NCI-H524 (cell line): ENCODE measurements at regions not wholly inside any gene's neighbourhood (a gene's known extent, or its start where the extent isn't known, plus 50 kb on each side); places are given as distances from the start of the nearest gene placed in this dataset.
"Not testable (repeated sequence)": the region's sequence is repeated elsewhere in the genome, so short reads cannot be mapped to it uniquely, and the experiment has no call there.

Source experiments
- DNase-seq, 2 experiments: peaks; one replicate each; lab custom pipeline; 2025; lab: John Stamatoyannopoulos, UW

DNA sequence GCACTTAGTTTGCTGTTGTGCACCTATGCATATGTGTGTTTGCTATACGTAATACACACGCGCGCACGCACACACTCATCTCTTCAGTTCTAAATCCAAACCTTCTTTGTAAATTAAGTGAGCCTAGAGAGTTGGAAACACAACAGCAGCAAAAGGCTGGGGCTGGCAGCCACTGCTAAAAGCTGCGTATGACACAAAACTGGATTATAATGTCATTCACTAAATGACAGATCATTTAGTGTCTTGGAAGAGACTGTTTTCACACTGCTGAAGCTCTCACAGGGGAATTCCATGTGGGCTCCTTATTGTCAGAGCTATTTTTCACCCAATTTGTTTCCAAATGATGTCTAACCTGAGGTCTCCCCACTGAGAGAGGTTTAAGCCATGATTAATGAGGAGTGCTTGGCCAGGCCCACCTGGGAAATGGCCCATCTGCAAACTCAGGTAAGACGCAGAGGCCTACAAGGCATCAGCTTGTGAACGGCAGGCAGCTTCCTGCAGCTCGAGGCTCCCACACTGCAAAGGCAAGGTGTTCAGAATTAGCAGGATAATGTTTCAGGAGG, 94.2 kb downstream of the OLIG3 start:
- DNase-seq = peak; percentile 52 to 76

DNA sequence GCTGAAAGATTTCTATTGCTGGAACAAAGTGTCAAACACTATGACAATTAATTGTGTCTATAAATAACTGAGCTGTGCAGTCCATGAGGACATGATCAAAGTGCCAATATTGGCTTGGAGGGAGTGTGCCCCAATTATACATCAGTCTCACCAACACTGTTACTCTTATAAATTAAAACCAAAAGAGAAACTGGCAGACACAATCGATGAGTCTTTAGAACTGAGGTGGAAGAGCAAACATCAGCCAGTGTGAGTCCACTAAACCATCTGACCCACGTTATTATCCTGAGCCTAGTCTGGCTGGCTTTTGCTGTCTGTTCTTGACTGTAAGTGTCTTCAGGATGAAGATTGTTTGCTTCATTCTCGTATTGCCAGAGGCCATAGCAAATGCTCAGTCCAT, 98.9 kb downstream of the OLIG3 start:
- DNase-seq = no peak

DNA sequence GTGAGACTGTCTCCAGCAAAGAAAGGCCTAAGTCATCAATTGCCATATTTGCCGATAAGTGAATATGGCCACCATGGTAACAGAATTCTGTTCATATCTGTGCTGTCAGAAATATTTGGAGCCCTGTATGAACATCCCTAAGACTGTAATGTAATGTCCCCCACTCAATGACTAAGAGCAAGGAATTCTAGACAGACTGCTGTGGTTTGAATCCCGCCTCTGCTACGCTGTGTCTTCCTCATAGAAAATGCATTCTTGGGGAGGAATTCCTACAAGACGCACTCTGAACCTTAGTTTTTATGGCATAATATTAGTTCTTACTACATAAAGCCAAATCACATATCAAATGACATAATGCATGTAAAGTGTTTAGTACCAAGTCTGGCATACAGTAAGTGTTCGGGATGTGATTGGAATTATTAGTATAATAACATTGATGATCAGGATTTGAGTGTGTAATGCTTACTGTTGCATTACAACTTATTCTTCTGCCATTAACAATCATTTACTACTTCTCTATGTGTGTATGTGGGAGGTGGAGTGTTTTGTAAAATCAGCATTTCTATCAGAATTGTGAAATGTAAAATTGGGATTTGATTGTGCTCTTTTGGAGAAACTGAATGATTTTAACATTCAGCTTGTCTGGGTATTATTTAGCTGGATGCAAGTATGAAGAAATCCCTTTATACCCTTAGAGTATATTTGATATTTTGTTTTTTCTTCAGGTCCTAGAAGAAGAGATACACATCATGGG, 103.0 kb downstream of the OLIG3 start:
- DNase-seq = no peak

DNA sequence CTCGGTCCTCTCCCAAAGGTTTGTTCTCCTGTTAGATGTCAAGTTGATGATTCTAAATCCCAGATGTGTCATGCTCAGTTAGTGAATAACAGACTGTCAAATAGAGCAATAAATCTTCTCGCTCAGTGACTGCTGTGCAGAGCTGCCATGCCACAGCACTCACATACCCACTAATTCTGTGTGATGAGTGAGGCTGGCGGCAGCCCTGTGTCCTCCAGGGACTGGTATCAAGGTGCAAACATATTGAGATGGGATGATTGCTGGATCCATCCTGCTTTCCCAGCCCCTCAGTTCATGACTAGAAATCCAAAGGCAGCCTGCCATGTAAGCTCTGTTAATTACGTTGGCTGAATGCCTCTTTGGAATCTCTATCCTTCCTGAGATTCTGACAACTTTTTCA, 103.9 kb downstream of the OLIG3 start:
- no peak for DNase-seq

DNA sequence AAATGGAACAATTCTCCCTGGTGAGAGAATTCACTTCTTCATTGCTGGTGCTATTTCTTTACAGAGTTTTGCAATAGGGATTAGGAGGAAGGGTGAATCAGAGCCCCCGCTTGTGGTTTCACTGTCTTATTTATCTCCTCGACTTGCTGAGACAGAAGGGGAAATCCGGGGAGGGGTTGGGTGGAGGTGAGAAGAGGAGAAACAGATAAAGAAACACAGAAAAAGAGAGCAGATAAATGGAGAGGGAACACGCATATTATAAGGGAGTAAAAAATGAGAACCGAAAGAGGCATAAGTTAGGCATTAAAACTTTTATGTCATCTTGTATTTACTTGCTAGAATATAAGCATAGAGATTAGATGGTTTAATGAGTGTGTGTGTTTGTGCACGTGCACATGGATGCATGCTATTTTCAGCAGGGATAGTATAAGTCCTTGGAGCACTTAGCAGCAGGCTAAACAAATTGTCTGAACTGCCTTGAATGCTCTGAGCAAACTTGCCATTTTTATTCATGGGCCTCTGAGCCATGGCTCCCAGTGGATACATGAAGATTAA, 105.0 kb downstream of the OLIG3 start:
- no peak for DNase-seq

DNA sequence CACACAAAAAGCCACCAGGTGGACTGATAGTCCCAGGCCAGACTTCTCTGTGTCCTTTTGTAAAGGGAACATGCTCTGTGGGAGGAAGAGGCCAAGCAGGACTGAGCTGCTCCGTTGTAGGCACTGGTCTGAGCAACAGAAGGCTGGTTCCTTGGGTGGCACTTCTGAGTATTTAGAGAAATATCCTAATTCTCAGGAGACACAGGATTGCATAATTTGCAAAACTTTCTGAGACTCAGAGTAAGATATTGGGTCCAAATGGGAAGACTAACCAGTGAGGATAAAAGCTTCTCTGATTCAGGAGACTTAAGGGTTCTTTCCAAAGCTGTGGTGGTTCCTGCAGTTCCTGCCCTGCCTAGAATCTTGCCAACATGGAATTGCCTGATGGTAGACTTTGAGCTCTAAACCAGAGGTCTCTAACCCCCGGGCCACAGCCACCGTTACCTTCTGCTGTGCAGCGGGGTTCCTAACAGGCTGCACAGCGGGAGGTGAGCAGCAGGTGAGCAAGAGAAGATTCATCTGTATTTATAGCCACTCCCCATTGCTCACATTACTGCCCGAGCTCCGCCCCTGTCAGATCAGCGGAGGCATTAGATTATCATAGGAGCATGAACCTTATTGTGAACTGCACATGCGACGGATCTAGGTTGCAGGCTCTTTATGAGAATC, 107.0 kb downstream of the OLIG3 start:
- DNase-seq = no peak

DNA sequence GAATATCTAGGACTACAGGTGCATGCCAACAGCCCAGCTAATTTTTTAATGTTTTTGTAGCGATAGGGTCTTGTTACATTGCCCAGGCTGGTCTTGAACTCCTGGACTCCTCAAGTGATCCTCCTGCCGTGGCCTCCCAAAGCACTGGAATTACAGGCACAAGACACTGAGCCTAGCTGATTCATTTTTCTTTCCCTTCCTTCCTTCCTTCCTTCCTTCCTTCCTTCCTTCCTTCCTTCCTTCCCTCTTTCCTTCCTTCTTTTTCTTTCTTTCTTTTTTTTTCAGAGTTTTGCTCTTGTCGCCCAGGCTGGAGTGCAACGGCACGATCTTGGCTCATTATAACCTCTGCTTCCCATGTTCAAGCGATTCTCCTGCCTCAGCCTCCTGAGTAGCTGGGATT, 110.9 kb downstream of the OLIG3 start:
- DNase-seq = not testable (repeated sequence)

DNA sequence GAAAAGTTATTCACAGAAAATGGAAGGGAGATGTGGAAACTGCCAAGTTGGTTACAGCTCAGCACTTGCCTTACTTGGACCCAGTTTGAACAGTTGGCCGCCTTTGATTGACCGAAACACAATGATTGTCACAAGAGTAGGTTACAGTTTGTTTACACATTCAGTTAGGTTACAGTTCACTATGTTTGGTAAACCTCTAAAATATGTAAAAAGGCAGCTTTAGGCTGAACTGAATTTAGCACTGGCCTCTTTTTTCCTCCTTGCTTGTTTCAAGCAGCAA, 116.2 kb downstream of the OLIG3 start:
- DNase-seq = no peak

DNA sequence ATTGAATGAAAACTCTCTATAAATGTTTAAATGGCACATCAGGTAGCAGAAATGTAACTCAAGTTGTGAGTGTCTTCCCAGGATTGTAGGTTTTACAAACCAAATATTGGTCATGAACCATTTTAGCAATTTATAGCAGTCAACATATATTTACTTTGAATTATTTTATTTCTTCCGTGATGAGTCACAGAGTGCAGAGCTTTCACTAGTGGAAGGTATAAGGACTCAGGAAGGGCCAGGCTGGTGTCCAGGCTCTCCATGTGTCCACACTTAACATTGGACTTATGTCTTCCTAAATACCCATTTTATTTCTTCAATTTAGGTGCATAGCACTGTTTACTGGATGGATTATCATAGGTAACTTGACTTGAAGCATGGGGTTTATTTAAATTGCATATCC, 120.9 kb downstream of the OLIG3 start:
- no peak for DNase-seq

DNA sequence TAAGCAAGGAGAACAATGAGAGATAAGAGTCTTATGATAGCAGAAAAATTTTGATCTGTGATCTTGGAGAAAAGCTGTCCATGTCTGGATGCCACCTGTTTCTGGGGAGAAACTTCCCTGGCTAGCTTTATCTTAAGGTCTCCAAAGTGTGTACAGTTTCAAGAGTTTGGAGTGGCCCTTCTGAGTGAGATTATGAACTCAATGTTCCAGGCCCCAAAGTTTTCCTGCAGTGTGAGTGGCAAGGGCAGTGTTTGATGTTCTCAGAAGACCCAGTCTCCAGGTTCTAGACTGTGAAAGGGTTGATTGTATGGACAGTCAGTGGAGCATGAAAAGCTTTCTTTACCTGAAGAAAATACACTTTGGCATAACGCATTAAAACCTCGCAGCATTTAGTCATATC, 121.7 kb downstream of the OLIG3 start:
- no peak for DNase-seq

DNA sequence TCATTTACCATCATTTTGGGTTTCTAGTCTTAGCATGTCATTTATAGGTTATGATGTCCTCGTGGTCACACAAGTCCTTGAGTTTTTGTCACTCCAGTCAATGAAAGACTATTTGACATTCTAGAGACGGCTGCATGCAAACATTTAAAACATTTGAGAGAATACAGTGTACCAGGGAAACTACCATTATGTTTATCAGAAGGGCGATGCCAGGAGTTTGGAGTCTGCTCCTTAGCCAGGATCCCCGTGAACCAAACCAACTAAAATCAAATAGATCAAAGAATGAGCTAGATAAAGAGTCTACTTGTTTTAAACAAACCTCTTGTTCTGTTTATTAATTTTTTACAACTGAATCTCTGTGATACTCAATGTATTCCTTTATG, 122.6 kb downstream of the OLIG3 start:
- DNase-seq = no peak

DNA sequence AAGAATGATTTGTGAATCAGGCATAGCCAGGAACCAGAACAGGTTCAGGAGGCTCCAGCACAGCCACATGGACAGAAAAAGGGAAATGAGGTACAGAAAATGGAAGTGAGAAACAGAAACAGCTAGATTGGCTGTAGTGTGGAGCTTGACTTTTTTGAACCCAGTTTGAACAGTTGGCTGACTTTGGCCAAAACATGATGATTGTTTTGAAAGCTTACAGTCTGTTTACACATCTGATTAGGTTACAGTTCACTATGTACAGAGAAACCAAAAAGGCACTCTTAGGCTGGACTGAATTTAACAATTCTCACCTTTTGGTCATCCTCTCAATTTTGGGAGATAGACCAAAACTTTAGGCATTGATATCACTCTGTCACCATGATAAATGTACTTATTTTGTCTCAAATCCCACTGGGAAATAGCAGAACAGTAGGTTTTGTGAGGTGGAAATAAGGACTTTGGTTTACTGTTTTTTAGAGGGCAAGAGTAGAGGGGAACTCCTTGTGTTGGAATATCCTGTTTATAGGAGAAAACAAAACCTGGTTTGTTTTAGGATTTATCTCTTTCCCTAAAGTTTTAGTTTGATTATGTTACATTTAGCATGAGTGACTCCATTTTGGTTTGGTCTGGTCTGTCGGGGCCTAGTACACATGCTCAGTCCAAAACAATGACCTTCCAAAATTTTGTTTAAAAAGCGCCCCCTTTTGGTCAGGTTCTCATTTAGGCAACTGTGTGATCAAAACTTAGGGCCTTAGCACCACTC, 123.1 kb downstream of the OLIG3 start:
- no peak for DNase-seq

DNA sequence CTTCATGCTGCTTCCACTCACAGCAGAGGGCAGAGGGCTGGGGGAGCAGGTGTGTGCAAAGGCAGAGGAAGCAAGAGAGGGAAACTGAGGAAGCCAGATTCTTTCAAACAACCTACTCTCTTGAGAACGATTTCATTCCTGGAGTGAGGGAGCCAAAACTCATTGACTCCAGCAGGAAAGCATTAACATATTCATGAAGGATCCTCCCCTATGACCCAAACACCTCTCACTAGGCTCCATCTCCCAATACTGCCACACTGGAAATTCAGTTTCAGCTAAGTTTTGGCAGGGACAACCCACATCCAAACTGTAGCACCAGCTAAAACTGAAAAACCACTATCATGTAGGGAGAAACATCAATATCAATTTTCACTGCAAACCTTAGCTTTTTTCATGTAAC, 125.1 kb downstream of the OLIG3 start:
- DNase-seq = no peak

DNA sequence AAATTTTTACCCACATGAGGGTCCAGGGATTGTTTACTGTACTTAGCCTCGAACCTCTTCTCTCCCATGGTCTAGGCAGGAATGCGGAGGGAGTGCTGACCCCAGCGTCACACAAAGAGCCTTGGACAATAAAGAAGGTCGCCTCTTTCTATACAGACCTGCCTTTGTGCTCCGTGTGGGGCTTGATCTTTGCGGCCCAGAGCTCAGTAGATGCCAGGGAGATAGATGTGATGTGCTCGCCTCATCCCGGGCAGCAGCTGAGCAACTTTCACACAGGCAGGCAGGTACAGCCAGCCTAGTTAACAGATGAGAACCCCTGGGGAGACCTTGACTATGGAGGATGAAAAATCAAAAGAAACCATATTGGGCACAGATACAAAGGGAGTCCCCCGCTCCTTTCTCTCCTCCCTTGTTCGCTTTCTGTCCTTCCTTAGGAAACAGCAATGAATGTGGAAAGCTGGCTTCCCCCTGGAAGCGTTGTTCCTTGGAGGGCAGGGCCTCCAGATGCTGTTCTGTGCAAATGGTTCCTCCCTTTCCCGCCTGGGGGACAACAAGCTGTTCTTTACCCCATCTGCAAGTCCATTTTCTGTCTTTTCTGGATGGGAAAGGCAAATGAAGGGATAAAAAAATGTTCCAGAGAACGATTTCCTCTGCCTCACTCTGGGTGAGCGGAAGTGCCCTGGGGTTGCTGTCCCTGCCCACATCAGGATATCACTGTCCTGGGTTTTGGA, 128.3 kb downstream of the OLIG3 start:
- DNase-seq = no peak

DNA sequence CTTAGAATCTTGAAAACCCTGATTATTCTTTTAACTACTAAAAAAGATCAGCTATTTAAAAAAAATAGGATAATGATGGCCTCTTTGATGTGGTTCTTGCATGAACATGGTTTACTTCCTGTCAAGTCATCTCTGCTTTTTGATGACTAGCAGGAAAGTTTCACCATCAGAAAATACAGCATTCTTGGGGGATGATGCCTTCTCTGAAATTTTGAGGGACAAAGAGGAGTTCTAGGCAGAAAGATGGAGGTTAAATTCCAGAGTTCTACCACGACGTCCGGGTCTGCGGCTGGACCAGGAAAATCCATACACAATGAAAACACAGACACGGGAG, 130.4 kb downstream of the OLIG3 start:
- DNase-seq = no peak

DNA sequence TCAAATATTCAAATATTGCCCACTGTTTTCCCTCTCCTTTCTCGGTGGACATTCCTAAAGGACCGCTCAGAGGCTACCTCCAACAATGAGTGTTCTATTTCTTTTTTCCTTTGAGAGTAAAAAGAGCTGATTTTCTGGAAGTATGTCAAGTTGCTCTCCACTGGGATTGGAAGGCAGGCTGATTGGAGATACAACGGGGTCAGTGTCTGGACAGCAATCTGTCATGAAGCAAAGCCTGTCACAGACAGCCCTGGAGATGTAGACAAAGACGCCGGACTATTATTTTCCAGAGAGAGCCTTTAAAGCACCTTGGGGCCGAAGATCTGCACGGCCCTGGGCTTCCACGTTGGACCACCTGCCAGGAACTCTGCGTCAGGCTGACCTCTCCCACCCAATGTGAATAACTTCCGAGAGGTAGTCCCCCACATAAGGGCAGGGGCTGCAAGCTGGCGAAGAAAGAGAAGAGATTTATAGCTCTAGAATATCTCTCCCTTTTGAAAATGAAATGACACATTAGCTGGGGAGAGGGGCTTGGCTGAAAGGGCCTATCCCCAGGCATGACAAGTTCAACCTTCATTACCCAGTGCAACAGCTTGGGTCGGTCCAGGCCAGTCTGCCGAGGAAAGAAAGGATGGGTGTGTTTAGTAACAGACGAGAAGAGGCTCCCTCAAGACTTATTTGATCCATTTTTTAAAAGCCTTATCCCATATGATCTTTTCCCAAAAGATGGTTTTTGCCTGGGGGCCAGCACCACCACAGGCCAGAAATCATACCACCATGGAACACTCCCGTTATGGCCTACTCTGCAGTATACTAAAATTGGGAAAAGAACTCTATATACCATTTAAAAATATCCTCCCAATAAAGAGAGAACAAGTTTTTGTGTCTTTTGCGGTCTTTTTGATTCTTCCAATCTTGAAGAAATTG, 131.1 kb downstream of the OLIG3 start:
- no peak for DNase-seq

DNA sequence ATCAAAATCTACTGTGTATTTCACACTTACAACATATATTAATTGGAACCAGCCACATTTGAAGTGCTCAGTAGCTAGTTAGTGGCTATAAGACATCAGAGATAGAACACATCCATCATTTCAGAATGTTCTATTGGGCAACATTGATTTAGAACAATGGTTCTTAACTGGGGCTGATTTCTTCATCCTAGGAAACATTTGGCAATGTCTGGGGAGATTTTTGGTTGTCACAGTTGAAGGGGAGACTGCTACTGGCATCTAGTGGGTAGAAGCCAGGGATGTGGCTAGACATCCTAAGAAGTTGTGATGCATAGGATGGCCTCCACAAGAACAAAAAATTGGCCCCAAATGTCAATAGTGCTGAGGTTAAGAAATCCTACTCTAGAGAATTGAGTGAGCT, 132.5 kb downstream of the OLIG3 start:
- no peak for DNase-seq

DNA sequence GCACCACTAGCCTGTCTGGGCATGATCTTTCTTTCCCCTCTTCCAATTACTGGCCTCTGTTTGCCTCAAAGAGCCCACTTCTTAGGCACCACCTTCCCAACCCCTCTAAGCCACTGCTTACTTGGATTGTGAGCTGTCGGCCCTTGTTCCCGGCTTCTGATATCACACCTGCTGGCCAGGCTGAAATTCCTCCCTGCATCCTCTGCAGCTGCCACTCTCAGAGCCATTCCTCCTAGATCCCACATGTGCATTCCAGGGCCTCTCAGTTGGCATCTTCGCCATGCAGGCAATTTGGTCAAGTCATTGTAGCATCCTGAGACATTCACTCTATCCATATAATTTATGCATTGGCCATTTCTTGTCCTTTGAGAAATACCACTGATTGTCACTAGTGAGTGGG, 135.9 kb downstream of the OLIG3 start:
- DNase-seq = no peak

DNA sequence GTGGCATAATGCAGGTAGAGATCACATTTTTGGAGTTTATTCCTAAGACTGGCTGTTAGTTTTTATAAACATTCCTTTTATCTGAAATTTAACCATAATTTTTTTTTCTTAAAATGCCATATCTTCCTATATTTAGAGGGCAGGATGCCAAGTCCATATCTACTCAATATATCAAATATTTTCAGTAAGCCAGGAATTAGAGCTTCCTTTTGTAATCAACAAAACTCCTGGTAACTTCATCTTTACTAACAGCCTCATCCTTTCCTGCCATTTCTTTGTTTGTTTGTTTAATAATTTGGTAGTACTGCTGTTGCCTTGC, 136.3 kb downstream of the OLIG3 start:
- DNase-seq = no peak

DNA sequence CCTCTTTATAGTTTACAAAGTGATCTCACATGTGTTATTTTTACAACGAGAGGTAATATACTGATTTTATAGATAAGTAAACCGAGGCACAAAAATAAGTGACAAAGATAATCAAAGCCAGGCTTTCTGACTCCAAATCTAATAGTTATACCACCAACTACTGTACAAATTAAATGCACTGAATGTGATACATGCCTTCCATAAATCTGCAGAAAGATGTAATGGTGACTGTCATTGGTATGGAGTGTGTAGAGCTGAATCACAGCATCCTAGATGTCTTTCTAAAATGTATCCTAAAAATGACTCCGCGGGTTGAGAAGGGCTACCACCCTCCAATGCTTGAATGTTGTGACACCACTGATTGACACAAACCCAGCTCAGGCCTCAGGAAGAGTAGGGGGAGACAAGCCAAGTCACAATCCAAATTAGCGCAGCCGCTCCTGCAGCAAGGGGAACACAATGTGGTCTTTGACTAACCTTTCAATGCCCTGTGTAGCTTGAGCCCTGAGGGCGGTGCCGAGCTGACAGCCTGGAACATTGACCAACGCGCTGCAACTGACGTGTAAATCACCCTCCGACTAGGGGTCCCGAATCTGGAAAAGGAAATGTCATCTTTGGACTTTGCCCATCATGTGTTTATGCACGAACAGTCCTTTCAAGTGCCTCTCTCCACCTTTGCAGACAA, 136.8 kb downstream of the OLIG3 start:
- DNase-seq = no peak
